Neural progenitor cell (in vitro differentiated cells): ENCODE measurements at regions not wholly inside any gene's neighbourhood (a gene's known extent, or its start where the extent isn't known, plus 50 kb on each side); places are given as distances from the start of the nearest gene placed in this dataset.

ENCODE experiments used
- DNase-seq: peaks from one replicate; pipeline ENCODE4 v3.0.0-alpha.2; 2016; ENCODE audit warnings: low spot score
- H2AFZ ChIP-seq: fragments of 200-600 bp; sonication (generic); replicated peaks from 2 replicates; pipeline ENCODE4 v1.6.1; 2016; ENCODE audit warnings: antibody characterized with exemption
- H3F3A ChIP-seq: fragments of 200-600 bp; sonication (generic); 2 replicates; pipeline ENCODE4 v1.6.1; 2016; ENCODE audit warnings: antibody characterized with exemption, low read depth
- H3K27ac ChIP-seq: fragments of 200-600 bp; sonication (generic); 2 replicates; pipeline ENCODE4 v1.5.1; 2016; ENCODE audit warnings: mild to moderate bottlenecking
- H3K27me3 ChIP-seq: fragments of 200-600 bp; sonication (generic); 2 replicates; pipeline ENCODE4 v1.6.1; 2016; ENCODE audit warnings: mild to moderate bottlenecking, moderate library complexity
- H3K36me3 ChIP-seq: fragments of 200-600 bp; sonication (generic); 2 replicates; pipeline ENCODE4 v1.5.1; 2016
- H3K4me1 ChIP-seq: fragments of 200-600 bp; sonication (generic); 2 replicates; pipeline ENCODE4 v1.6.1; 2016; ENCODE audit warnings: mixed run types
- H3K4me2 ChIP-seq: fragments of 200-600 bp; sonication (generic); 2 replicates; pipeline ENCODE4 v1.6.1; 2016
- H3K4me3 ChIP-seq: fragments of 200-600 bp; sonication (generic); 2 replicates; pipeline ENCODE4 v1.5.1; 2016
- H3K79me2 ChIP-seq: fragments of 200-600 bp; sonication (generic); 2 replicates; pipeline ENCODE4 v1.6.1; 2016; ENCODE audit warnings: low read depth
- H3K9ac ChIP-seq: fragments of 200-600 bp; sonication (generic); 2 replicates; pipeline ENCODE4 v1.6.1; 2016
- H3K9me3 ChIP-seq: fragments of 200-600 bp; sonication (generic); 2 replicates; pipeline ENCODE4 v1.5.1; 2016; ENCODE audit warnings: low read depth
- H4K20me1 ChIP-seq: fragments of 200-600 bp; sonication (generic); 2 replicates; pipeline ENCODE4 v1.6.1; 2016; ENCODE audit warnings: low read depth
- H3K27ac Mint-ChIP-seq: 3 replicates; pipeline ENCODE4 v1.8.0; 2021; ENCODE audit warnings: mixed read lengths
- H3K27me3 Mint-ChIP-seq: 2 replicates; pipeline ENCODE4 v1.8.0; 2022; ENCODE audit warnings: low read depth, mild to moderate bottlenecking, inconsistent platforms, moderate library complexity, mixed read lengths; ENCODE audit not compliant: insufficient read depth
- H3K36me3 Mint-ChIP-seq: 3 replicates; pipeline ENCODE4 v1.8.0; 2021; ENCODE audit warnings: mixed read lengths
- H3K4me1 Mint-ChIP-seq: 3 replicates; pipeline ENCODE4 v1.8.0; 2021; ENCODE audit warnings: mixed read lengths
- H3K4me3 Mint-ChIP-seq: 3 replicates; pipeline ENCODE4 v1.8.0; 2021; ENCODE audit warnings: mild to moderate bottlenecking, moderate library complexity, mixed read lengths
- H3K9me3 Mint-ChIP-seq: 3 replicates; pipeline ENCODE4 v1.8.0; 2020; ENCODE audit warnings: mixed read lengths
- EZH2 ChIP-seq: fragments of 200-600 bp; sonication (generic); IDR thresholded peaks from 2 replicates; pipeline ENCODE4 v1.6.1; 2017; ENCODE audit warnings: antibody characterized with exemption, mild to moderate bottlenecking, moderate library complexity
- EZH2phosphoT487 ChIP-seq: fragments of 200-600 bp; sonication (generic); IDR thresholded peaks from 2 replicates; pipeline ENCODE4 v1.6.1; 2017; ENCODE audit warnings: antibody characterized with exemption
- TF ChIP-seq, protein P1 (sequence below): fragments of 200-600 bp; sonication (generic); IDR thresholded peaks from 2 replicates; pipeline ENCODE4 v1.5.1; 2017; ENCODE audit warnings: antibody characterized with exemption, mild to moderate bottlenecking

DNA sequence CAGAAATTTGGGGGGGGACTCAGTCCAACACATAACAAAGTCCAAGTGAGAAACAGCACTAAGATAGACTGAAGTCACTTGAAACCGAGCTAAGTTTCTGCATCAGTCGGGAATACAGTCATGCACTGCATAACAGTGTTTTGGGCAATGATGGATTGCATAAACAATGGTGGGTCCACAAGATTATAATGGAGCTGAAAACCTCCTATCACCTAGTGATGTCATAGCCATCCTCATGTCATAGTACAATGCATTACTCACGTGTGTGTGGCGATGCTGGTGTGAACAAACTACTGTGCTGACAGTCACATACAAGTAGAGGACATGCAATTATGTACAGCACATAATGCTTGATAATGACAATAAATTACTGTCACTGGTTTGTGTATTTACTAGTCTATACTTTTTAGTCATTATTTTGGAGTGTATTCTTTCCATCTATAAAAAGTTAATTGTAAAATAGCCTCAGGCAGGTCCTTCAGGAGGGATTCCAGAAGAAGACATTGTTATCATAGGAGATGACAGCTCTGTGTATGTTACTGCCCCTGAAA lies 154.5 kb upstream of the ECI2 start:
- Histone ChIP-seq H3K9ac (no peak overlapping the region), H3F3A (peaks cover 6% of the 10 kb centered on the region), H3K4me3 (no peak overlapping the region), H3K27ac (no peak overlapping the region), H4K20me1 (no peaks in the 10 kb centered on the region), H3K4me2 (no peak overlapping the region), H3K36me3 (no peaks in the 10 kb centered on the region), H3K27me3 (no peaks in the 10 kb centered on the region), H3K4me1 (peaks cover 27% of the 10 kb centered on the region), H2AFZ (no peak overlapping the region), H3K9me3 (no peaks in the 10 kb centered on the region), H3K79me2 (no peaks in the 10 kb centered on the region)
- no peak for DNase-seq
- Mint-ChIP-seq H3K4me1 (peaks cover 28% of the 10 kb centered on the region), H3K27ac (no peak overlapping the region), H3K9me3 (no peaks in the 10 kb centered on the region), H3K36me3 (no peaks in the 10 kb centered on the region), H3K27me3 (peaks cover 9% of the 10 kb centered on the region), H3K4me3 (no peak overlapping the region)
- TF ChIP-seq EZH2 (no peak), EZH2phosphoT487 (no peak)
- TF ChIP-seq, protein P1, sequence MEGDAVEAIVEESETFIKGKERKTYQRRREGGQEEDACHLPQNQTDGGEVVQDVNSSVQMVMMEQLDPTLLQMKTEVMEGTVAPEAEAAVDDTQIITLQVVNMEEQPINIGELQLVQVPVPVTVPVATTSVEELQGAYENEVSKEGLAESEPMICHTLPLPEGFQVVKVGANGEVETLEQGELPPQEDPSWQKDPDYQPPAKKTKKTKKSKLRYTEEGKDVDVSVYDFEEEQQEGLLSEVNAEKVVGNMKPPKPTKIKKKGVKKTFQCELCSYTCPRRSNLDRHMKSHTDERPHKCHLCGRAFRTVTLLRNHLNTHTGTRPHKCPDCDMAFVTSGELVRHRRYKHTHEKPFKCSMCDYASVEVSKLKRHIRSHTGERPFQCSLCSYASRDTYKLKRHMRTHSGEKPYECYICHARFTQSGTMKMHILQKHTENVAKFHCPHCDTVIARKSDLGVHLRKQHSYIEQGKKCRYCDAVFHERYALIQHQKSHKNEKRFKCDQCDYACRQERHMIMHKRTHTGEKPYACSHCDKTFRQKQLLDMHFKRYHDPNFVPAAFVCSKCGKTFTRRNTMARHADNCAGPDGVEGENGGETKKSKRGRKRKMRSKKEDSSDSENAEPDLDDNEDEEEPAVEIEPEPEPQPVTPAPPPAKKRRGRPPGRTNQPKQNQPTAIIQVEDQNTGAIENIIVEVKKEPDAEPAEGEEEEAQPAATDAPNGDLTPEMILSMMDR = no peak

DNA sequence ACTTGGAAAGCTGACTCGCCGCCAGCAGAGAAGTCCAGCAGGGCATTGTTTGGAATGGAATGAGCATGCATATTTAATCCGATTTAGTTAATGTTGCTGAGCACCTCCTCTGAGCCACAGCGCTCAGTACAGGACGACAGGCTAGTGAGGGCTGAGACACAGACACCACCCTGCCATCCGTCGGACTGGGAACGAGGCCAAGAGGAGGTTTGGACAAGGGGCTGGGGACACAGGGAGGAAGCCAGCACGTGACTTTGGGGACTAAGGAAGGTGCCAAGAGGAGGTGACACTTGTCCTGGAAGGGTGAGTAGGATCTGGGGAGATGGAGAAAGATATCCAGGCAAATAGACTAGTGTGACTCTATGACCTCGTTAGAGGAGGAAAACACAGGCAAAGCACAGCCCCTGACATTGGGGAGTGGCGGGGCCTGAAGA lies 152.5 kb upstream of the ECI2 start:
- H3K27me3 Mint-ChIP-seq = peaks cover 8% of the 10 kb centered on the region
- no peaks in the 10 kb centered on the region for H3K36me3 Mint-ChIP-seq
- peak; percentile 63 for DNase-seq
- Histone ChIP-seq H2AFZ (peak overlapping the region; percentile 15), H3K27me3 (peaks cover 5% of the 10 kb centered on the region), H3K4me2 (peak overlapping the region; percentile 62), H3K4me3 (no peak overlapping the region), H3K9ac (no peak overlapping the region), H3K4me1 (peaks cover 31% of the 10 kb centered on the region), H3K36me3 (no peaks in the 10 kb centered on the region), H3F3A (peaks cover 6% of the 10 kb centered on the region), H4K20me1 (no peaks in the 10 kb centered on the region), H3K79me2 (no peaks in the 10 kb centered on the region), H3K27ac (no peak overlapping the region), H3K9me3 (no peaks in the 10 kb centered on the region)
- H3K4me3 Mint-ChIP-seq = peak overlapping the region; percentile 60
- TF ChIP-seq, protein P1 = no peak
- TF ChIP-seq EZH2 = no peak
- TF ChIP-seq EZH2phosphoT487 = no peak
- H3K9me3 Mint-ChIP-seq = peaks cover 2% of the 10 kb centered on the region
- peak overlapping the region; percentile 17 for H3K27ac Mint-ChIP-seq
- H3K4me1 Mint-ChIP-seq = peaks cover 28% of the 10 kb centered on the region

DNA sequence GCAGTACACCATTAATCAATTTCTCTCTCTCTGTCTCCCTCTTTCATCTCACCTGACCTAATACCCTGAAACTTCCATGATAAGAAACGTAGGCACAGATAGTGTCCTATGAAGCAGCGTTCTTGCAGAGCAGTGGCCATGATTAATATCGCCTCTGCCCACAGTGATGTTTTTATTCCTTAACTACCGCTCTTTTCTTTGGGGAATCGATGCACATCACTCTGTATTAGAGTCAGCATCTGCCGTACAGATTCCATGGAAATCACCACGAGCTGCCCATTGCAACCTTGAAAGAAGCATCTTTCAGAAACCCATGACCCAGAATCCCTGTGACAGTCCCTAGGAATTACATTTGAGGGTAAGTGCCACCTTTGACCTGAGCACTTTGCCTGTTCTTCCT lies 152.0 kb upstream of the ECI2 start:
- no peaks in the 10 kb centered on the region for H3K36me3 ChIP-seq
- H3K4me3 ChIP-seq = no peak overlapping the region
- peaks cover 35% of the 10 kb centered on the region for H3K4me1 ChIP-seq
- no peak overlapping the region for H2AFZ ChIP-seq
- Mint-ChIP-seq H3K36me3 (no peaks in the 10 kb centered on the region), H3K27me3 (peaks cover 7% of the 10 kb centered on the region), H3K4me1 (peaks cover 28% of the 10 kb centered on the region), H3K9me3 (peaks cover 2% of the 10 kb centered on the region), H3K27ac (peak overlapping the region; percentile 17), H3K4me3 (peak overlapping the region; percentile 60)
- no peak overlapping the region for H3K27ac ChIP-seq
- no peak for TF ChIP-seq EZH2phosphoT487
- peaks cover 6% of the 10 kb centered on the region for H3F3A ChIP-seq
- no peaks in the 10 kb centered on the region for H3K79me2 ChIP-seq
- no peak overlapping the region for H3K9ac ChIP-seq
- H4K20me1 ChIP-seq = no peaks in the 10 kb centered on the region
- H3K27me3 ChIP-seq = peaks cover 10% of the 10 kb centered on the region
- DNase-seq = no peak
- H3K9me3 ChIP-seq = no peaks in the 10 kb centered on the region
- peak overlapping the region; percentile 62 for H3K4me2 ChIP-seq

DNA sequence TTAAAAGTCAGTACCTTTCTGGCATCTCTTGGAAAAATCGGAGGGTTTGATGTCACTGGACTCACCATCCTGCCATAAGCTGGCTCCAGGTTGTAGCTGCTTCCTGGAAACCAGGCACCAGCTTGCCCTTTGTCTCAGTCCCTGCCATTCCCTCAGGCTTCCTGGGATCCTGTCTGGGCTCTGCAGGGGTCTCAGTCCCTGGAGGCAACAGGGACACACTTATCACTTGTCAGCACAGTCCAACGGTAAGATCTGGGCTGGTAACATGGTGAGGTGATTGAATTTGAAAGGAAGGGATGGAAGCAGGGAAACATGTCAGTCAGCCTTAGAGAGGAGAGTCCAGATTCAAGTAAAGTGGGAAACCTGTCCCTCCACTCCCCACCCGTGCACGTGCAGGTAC lies 147.6 kb upstream of the ECI2 start:
- peaks cover 25% of the 10 kb centered on the region for H3K4me1 ChIP-seq
- Mint-ChIP-seq H3K36me3 (no peaks in the 10 kb centered on the region), H3K4me1 (peaks cover 22% of the 10 kb centered on the region), H3K4me3 (no peak overlapping the region), H3K27me3 (peaks cover 10% of the 10 kb centered on the region), H3K9me3 (peaks cover 2% of the 10 kb centered on the region), H3K27ac (no peak overlapping the region)
- peaks cover 31% of the 10 kb centered on the region for H3K27me3 ChIP-seq
- no peak overlapping the region for H3K9ac ChIP-seq
- no peaks in the 10 kb centered on the region for H4K20me1 ChIP-seq
- no peak for DNase-seq
- no peaks in the 10 kb centered on the region for H3K9me3 ChIP-seq
- peak overlapping the region; percentile 72 for H3K4me2 ChIP-seq
- no peak for TF ChIP-seq EZH2phosphoT487
- no peak for TF ChIP-seq EZH2
- TF ChIP-seq, protein P1 = no peak
- H3K79me2 ChIP-seq = no peaks in the 10 kb centered on the region
- peaks cover 6% of the 10 kb centered on the region for H3F3A ChIP-seq
- H3K36me3 ChIP-seq = no peaks in the 10 kb centered on the region
- H3K27ac ChIP-seq = no peak overlapping the region
- H3K4me3 ChIP-seq = no peak overlapping the region
- H2AFZ ChIP-seq = no peak overlapping the region
